ENCODE measurements at regions not wholly inside any gene's neighbourhood (a gene's known extent, or its start where the extent isn't known, plus 50 kb on each side); places are given as distances from the start of the nearest gene placed in this dataset.

DNA sequence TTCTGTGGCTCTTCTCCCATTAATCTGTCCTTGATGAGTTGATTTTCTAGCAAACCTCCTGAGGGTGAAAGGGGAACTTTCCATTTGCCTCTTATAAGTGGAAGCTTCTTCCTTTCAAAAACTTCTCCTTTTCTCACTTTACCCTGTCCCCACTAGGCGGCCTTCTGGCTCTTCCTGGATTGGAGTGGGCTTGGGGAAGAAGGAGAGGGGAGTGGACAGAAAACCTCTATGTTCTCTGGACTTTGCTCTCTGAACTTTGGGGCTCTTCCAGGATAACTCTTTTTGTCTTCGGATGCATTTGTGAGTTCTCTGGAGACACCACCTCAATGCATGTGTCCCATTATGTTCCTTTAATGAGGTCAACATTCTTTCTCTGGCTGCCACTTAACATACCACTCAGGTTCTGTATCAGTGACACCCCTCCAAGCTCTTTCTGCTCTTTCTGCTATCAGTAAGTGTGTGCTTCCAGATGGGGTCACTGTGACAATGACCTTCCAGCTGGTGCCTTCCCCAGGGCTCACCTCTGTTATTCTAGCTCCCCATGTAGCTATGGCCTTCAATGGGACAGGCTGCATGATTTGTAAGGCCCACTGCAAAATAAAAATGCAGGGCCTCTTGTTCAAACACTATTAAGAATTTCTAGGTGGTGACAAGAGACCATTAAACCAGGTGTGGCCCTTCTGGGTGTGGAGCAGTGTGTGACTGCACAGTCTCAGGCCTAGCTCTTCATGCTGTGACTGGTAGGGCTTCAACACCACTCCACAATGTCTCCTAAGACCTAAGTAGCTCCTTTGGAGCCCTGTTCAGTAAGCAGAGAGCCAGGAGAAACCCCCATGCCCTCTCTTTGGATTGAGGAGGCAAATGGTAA, 389.2 kb downstream of the EFNB2 start:
- Histone ChIP-seq H3K27ac (no peak overlapping the region), H3K9me3 (no peaks in the 10 kb centered on the region), H3K36me3 (no peaks in the 10 kb centered on the region), H3K4me3 (ENCODE audit: low read depth in 1 of 2, low read length in 1 of 2) (no peak overlapping the region), H3K4me1 (ENCODE audit: control insufficient read depth in 1 of 2, insufficient read depth in 1 of 2, low read depth in 1 of 2, low read length in 1 of 2) (no peaks in the 10 kb centered on the region), H3K27me3 (no peaks in the 10 kb centered on the region)
- TF ChIP-seq, protein P1, sequence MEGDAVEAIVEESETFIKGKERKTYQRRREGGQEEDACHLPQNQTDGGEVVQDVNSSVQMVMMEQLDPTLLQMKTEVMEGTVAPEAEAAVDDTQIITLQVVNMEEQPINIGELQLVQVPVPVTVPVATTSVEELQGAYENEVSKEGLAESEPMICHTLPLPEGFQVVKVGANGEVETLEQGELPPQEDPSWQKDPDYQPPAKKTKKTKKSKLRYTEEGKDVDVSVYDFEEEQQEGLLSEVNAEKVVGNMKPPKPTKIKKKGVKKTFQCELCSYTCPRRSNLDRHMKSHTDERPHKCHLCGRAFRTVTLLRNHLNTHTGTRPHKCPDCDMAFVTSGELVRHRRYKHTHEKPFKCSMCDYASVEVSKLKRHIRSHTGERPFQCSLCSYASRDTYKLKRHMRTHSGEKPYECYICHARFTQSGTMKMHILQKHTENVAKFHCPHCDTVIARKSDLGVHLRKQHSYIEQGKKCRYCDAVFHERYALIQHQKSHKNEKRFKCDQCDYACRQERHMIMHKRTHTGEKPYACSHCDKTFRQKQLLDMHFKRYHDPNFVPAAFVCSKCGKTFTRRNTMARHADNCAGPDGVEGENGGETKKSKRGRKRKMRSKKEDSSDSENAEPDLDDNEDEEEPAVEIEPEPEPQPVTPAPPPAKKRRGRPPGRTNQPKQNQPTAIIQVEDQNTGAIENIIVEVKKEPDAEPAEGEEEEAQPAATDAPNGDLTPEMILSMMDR (IDR thresholded peaks at IDR 0.05): no peak

DNA sequence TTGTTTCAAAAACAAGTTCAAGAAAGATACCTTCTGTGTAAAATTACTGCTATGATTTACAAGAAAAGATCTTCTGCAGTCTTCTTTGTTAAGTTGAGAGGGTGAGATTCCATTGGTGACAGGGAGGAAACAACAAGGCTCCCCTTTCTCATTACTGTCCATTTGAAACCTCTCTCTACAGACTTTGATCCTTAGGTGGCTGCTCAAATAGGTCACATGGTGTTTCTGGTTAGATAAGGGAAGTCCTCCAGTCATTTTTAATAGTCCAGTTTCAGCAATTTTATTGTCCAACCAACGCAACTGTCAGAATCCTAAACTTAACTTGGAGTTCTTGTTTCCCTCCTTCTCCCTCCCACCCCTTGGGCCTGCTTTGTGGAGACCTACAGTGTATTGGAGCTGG, 390.4 kb downstream of the EFNB2 start:
- Histone ChIP-seq H3K4me1 (ENCODE audit: control insufficient read depth in 1 of 2, insufficient read depth in 1 of 2, low read depth in 1 of 2, low read length in 1 of 2) (no peaks in the 10 kb centered on the region), H3K9me3 (no peaks in the 10 kb centered on the region), H3K36me3 (no peaks in the 10 kb centered on the region), H3K27ac (no peak overlapping the region), H3K4me3 (ENCODE audit: low read depth in 1 of 2, low read length in 1 of 2) (no peak overlapping the region), H3K27me3 (no peaks in the 10 kb centered on the region)
- TF ChIP-seq, protein P1 (IDR thresholded peaks at IDR 0.05): no peak

DNA sequence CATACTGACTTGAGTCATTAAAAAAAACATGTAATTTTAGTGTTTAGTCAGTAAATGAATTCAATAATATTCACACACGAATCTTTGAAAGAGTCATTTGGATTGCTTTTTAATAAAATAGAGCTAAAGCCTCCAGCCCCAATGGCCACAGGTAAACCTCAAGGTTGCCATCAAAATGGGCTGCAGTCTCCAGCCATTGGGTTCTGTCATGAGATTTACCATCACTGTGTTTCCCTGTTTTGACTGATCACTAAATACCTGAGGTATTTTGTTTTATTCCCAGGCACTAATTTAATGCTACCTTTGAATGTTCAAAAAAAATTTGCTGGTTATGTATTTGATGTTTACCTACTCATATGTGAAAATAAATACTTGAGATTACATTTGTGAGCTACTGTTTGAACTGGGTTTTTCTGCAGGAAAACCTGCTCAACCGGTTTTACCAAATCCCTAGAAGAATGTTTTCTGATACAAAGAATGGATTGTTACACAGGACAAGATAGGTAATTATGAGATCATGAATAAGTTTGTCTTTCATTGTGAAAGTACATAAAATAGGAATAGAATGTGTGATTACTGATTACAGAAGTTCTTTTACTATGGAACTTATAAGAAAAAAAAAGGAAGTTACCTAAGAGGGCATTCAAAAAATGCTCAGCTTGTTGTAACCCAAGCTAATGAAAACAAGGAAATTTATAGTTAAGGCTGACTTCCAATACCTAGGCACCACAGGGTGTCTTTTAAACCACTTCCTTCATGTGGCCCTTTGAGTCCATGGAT, 391.3 kb downstream of the EFNB2 start:
- H3K27ac ChIP-seq: no peak overlapping the region

DNA sequence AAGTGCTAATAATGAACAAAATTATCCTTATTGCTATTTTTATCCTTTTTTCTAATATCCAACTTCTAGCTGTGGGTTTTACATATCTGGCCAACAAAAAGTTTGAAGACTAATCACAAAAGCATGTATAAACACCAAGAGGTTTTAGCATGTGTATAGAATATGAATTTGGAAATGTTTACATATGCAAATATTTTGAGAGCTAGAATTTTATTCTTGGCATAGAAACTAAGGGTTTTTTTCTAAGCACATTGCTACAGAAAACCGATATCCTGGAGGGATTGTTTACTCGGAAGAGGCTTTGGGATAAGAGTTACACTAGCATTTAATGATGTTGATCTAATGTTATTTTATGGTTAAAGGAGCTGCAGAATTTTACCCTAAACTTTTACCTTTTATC, 392.1 kb downstream of the EFNB2 start:
- TF ChIP-seq, protein P1 (IDR thresholded peaks at IDR 0.05): no peak
- no peaks in the 10 kb centered on the region for H3K27me3 ChIP-seq
- no peaks in the 10 kb centered on the region for H3K36me3 ChIP-seq
- H3K4me3 ChIP-seq (ENCODE audit: low read depth in 1 of 2, low read length in 1 of 2): no peak overlapping the region
- no peaks in the 10 kb centered on the region for H3K9me3 ChIP-seq
- no peaks in the 10 kb centered on the region for H3K4me1 ChIP-seq (ENCODE audit: control insufficient read depth in 1 of 2, insufficient read depth in 1 of 2, low read depth in 1 of 2, low read length in 1 of 2)
- H3K27ac ChIP-seq: no peak overlapping the region

More for the DNA sequence above, 391.3 kb downstream of the EFNB2 start:
- no peak overlapping the region for H3K4me3 ChIP-seq (ENCODE audit: low read depth in 1 of 2, low read length in 1 of 2)
- H3K27me3 ChIP-seq: no peaks in the 10 kb centered on the region
- no peaks in the 10 kb centered on the region for H3K36me3 ChIP-seq
- TF ChIP-seq, protein P1 (IDR thresholded peaks at IDR 0.05): no peak
- H3K9me3 ChIP-seq: no peaks in the 10 kb centered on the region
- H3K4me1 ChIP-seq (ENCODE audit: control insufficient read depth in 1 of 2, insufficient read depth in 1 of 2, low read depth in 1 of 2, low read length in 1 of 2): no peaks in the 10 kb centered on the region

DNA sequence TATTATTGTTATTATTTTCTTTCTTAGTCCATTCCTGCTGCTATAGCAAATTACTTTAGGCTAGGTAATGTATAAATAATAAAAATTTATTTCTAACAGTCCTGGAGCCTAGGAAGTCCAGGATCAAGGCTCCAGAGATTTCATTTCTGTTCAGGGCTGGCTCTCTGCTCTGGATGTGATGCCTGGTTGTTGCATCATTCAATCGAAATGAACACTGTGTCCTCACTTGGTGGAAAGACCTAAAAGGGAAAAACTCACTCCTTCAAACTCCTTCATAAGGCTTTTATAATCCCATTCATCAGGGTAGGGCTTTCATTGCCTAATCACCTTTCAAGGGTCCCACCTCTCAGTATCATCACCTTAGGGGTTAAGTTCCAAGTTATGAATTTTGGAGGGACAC, 395.0 kb downstream of the EFNB2 start:
- TF ChIP-seq, protein P1 (IDR thresholded peaks at IDR 0.05): no peak
- Histone ChIP-seq H3K9me3 (no peaks in the 10 kb centered on the region), H3K4me3 (ENCODE audit: low read depth in 1 of 2, low read length in 1 of 2) (no peak overlapping the region), H3K27me3 (no peaks in the 10 kb centered on the region), H3K36me3 (no peaks in the 10 kb centered on the region), H3K27ac (no peak overlapping the region), H3K4me1 (ENCODE audit: control insufficient read depth in 1 of 2, insufficient read depth in 1 of 2, low read depth in 1 of 2, low read length in 1 of 2) (no peaks in the 10 kb centered on the region)

Data from neutrophil (primary cell).